RWPE2 (cell line): ENCODE measurements at regions not wholly inside any gene's neighbourhood (a gene's known extent, or its start where the extent isn't known, plus 50 kb on each side); places are given as distances from the start of the nearest gene placed in this dataset.
A peak's percentile ranks its signal among the peaks of the same experiment; 100 is the strongest.

Source experiments
- ATAC-seq: fragments of 200-7000 bp; cut with Tn5 transposase; 3 replicates; pipeline ENCODE4 v1.9.1; 2021; ENCODE audit warnings: low read depth
- DNase-seq: peaks from one replicate; pipeline ENCODE4 v3.0.0-alpha.2; 2020; ENCODE audit warnings: low spot score
- H3K27ac ChIP-seq: fragments of 450-650 bp; 2 replicates; pipeline ENCODE4 v1.5.1; 2017; ENCODE audit warnings: mild to moderate bottlenecking; ENCODE audit not compliant: poor library complexity, severe bottlenecking
- H3K27me3 ChIP-seq: fragments of 250-450 bp; sonication (Bioruptor Pico); 2 replicates; pipeline ENCODE4 v1.5.1; 2021; ENCODE audit warnings: mild to moderate bottlenecking, moderate library complexity; ENCODE audit not compliant: insufficient read depth, poor library complexity, severe bottlenecking
- H3K36me3 ChIP-seq: fragments of 250-450 bp; sonication (Bioruptor Pico); 2 replicates; pipeline ENCODE4 v1.5.1; 2020; ENCODE audit warnings: low read depth, mild to moderate bottlenecking, moderate library complexity
- H3K4me1 ChIP-seq: fragments of 250-450 bp; sonication (Bioruptor Pico); 2 replicates; pipeline ENCODE4 v1.5.1; 2021; ENCODE audit warnings: mild to moderate bottlenecking, moderate library complexity; ENCODE audit not compliant: insufficient read depth, poor library complexity, severe bottlenecking
- H3K4me3 ChIP-seq: fragments of 250-450 bp; sonication (Bioruptor Pico); 2 replicates; pipeline ENCODE4 v1.5.1; 2021; ENCODE audit warnings: mild to moderate bottlenecking, moderate library complexity; ENCODE audit not compliant: severe bottlenecking
- H3K9me3 ChIP-seq: fragments of 250-450 bp; sonication (Bioruptor Pico); 2 replicates; pipeline ENCODE4 v1.5.1; 2021; ENCODE audit warnings: mild to moderate bottlenecking, moderate library complexity; ENCODE audit not compliant: severe bottlenecking
- TF ChIP-seq, protein P1 (sequence below): fragments of 450-650 bp; IDR thresholded peaks from one replicate; pipeline ENCODE4 v1.5.1; 2017; ENCODE audit warnings: mild to moderate bottlenecking, moderate library complexity; ENCODE audit not compliant: poor library complexity, severe bottlenecking

DNA sequence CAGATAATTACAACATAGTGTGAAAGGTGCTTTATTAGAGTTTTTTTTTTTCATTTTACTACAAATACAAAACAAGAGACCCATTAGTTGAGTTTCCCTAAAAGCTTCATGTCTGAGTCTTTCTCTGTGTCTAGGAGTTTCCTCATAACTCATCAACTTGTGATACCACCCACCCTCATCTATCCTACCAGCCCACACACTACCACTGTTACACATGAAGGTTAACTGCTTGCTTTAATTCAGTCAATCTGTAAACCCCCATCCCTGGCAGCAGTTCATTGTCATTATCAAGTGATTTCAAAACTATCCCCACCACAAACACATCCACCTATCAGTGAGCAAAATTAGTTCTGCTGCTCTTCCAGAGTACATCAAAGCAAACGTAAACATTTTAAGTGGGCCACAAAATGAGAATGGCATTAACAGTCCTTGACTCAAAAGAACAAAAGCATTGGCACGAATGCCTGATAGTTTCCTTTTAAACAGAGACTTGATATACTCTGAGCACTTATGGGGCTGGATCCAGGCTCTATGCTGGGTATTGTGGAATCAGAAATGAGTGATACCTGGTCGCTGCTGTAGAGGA, 331.6 kb upstream of the FAM241A start:
- TF ChIP-seq, protein P1, sequence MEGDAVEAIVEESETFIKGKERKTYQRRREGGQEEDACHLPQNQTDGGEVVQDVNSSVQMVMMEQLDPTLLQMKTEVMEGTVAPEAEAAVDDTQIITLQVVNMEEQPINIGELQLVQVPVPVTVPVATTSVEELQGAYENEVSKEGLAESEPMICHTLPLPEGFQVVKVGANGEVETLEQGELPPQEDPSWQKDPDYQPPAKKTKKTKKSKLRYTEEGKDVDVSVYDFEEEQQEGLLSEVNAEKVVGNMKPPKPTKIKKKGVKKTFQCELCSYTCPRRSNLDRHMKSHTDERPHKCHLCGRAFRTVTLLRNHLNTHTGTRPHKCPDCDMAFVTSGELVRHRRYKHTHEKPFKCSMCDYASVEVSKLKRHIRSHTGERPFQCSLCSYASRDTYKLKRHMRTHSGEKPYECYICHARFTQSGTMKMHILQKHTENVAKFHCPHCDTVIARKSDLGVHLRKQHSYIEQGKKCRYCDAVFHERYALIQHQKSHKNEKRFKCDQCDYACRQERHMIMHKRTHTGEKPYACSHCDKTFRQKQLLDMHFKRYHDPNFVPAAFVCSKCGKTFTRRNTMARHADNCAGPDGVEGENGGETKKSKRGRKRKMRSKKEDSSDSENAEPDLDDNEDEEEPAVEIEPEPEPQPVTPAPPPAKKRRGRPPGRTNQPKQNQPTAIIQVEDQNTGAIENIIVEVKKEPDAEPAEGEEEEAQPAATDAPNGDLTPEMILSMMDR = no peak
- Histone ChIP-seq H3K27ac (no peak overlapping the region), H3K9me3 (no peaks in the 10 kb centered on the region), H3K36me3 (no peaks in the 10 kb centered on the region), H3K27me3 (no peaks in the 10 kb centered on the region), H3K4me3 (no peak overlapping the region), H3K4me1 (no peaks in the 10 kb centered on the region)
- ATAC-seq (no peak), DNase-seq (no peak)

DNA sequence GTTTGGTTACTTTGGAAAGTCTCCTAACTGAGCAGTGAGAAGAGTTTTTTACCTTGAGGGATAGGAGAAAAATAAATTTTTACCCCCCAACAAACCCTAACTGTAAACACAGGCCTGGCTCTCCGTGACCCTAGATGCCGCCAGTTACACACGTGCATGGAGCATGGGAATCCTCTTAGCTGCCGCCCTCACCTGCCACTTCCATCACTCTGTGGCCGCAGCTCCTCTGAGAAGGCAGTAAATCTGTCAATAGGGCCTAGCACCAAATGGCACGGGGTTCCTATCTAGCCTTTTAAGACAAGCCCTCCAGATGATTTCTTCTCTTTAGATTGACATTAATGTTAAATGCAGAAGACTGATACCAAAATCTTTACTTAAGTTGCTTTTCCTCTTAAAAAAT, 330.3 kb upstream of the FAM241A start:
- TF ChIP-seq, protein P1 = no peak

DNA sequence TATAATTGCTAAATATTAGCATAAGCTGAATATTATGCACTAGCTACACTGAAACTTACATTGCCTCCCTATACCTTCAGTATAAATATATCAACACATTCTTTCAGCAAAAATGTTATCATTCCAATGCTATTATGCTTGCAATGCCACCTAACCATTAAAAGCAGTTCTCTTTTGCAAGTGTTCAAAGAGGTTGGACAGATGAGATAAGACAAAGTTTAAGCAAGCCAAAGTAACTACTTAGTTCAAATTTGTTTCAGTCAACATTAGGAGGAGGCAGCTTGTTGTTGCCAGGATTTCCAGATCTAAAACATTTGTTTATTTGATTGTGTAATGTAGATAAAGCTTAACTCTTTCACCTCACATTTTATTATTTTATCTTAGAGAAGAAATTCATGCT, 323.9 kb upstream of the FAM241A start:
- Histone ChIP-seq H3K4me1 (no peaks in the 10 kb centered on the region), H3K27me3 (no peaks in the 10 kb centered on the region), H3K9me3 (peaks cover 2% of the 10 kb centered on the region), H3K27ac (no peak overlapping the region), H3K4me3 (no peak overlapping the region), H3K36me3 (no peaks in the 10 kb centered on the region)
- ATAC-seq (no peak), DNase-seq (no peak)
- TF ChIP-seq, protein P1 = no peak

More for the DNA sequence above, 330.3 kb upstream of the FAM241A start:
- Histone ChIP-seq H3K9me3 (peaks cover under 1% of the 10 kb centered on the region), H3K27me3 (no peaks in the 10 kb centered on the region), H3K4me1 (no peaks in the 10 kb centered on the region), H3K27ac (no peak overlapping the region), H3K36me3 (no peaks in the 10 kb centered on the region), H3K4me3 (no peak overlapping the region)
- ATAC-seq (no peak), DNase-seq (no peak)

DNA sequence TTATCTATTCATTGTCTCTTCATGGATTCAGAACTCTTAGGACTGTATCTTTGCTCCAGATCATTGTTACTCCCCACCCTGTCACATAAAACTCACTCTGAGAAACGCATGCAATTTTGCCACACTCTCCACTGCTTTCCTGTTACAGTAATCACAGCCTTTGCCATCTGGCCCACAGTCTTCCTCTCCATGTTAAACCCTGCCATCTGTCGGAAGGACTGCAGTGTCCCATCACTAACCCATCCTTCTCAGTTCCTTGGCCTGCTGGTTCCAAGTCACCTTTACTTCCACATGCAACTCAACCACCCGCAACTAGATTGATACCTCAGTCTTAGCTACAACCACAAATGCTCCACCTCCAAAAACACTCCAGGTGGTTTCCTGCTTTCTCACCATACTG, 308.7 kb upstream of the FAM241A start:
- no peak overlapping the region for H3K4me3 ChIP-seq
- H3K27ac ChIP-seq = no peak overlapping the region
- no peak for DNase-seq
- no peak for ATAC-seq
- no peaks in the 10 kb centered on the region for H3K36me3 ChIP-seq
- TF ChIP-seq, protein P1 = no peak
- no peaks in the 10 kb centered on the region for H3K27me3 ChIP-seq
- H3K4me1 ChIP-seq = no peaks in the 10 kb centered on the region
- no peaks in the 10 kb centered on the region for H3K9me3 ChIP-seq

DNA sequence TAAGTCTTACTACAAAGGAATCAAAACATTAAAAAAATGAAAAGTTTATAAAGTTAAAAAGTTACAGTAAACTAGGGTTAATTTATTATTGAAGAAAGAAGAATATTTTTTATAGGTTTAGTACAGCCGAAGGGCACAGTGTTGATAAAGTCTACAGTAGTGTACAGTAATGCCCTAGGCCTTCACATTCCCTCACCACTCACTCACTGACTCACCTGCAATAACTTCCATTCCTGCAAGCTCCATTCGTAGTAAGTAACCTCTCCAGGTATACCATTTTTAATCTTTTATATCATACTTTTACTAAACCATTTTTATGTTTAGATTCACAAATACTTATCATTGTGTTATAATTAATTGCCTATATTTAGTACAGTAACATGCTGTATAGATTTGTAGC, 307.5 kb upstream of the FAM241A start:
- DNase-seq (no peak), ATAC-seq (peak; percentile 70; the same call in 2 of the 3 replicates)
- TF ChIP-seq, protein P1 = no peak
- Histone ChIP-seq H3K27ac (no peak overlapping the region), H3K9me3 (no peaks in the 10 kb centered on the region), H3K27me3 (no peaks in the 10 kb centered on the region), H3K4me1 (no peaks in the 10 kb centered on the region), H3K4me3 (no peak overlapping the region), H3K36me3 (no peaks in the 10 kb centered on the region)
